A172 (cell line): ENCODE measurements at regions not wholly inside any gene's neighbourhood (a gene's known extent, or its start where the extent isn't known, plus 50 kb on each side); places are given as distances from the start of the nearest gene placed in this dataset.

Experiments
- DNase-seq: peaks from one replicate; pipeline ENCODE4 v3.0.0-alpha.2; 2015; ENCODE audit warnings: low spot score

GRCh38 chr6:75546381-75546780 lies 52.8 kb upstream of the FILIP1 start:
- DNase-seq = peak; percentile 14

- DNase-seq = no peak
These were observed 51.0 kb upstream of the SENP6 start for GRCh38 chr6:75550544-75551167.

- no peak for DNase-seq
These were observed 50.2 kb upstream of the SENP6 start for GRCh38 chr6:75551367-75551952.
